ENCODE measurements at regions not wholly inside any gene's neighbourhood (a gene's known extent, or its start where the extent isn't known, plus 50 kb on each side); places are given as distances from the start of the nearest gene placed in this dataset.

DNA sequence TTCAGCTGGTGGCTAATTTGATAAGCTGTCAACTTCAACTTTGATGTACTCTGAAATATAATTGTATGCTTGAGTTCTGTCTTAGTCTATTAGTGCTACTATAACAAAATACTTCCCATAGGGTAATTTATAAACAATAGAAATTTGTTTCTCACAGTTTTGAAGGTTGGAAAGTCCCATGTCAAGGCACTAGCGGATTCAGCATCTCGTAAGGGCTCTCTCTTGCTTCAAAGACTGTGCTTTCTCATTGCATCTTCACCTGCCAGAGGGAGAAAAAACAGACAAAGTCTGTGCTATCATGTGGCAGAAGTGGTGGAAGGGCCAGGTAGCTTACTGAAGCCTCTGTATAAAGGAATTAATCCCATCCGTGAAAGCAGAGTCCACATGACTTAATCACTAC is 409.2 kb downstream of the CDH7 start:
- TF ChIP-seq TCF12 (IDR thresholded peaks at IDR 0.05; ENCODE audit: low read depth, low read length) = no peak
- TF ChIP-seq, protein P1, sequence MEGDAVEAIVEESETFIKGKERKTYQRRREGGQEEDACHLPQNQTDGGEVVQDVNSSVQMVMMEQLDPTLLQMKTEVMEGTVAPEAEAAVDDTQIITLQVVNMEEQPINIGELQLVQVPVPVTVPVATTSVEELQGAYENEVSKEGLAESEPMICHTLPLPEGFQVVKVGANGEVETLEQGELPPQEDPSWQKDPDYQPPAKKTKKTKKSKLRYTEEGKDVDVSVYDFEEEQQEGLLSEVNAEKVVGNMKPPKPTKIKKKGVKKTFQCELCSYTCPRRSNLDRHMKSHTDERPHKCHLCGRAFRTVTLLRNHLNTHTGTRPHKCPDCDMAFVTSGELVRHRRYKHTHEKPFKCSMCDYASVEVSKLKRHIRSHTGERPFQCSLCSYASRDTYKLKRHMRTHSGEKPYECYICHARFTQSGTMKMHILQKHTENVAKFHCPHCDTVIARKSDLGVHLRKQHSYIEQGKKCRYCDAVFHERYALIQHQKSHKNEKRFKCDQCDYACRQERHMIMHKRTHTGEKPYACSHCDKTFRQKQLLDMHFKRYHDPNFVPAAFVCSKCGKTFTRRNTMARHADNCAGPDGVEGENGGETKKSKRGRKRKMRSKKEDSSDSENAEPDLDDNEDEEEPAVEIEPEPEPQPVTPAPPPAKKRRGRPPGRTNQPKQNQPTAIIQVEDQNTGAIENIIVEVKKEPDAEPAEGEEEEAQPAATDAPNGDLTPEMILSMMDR (IDR thresholded peaks at IDR 0.05; ENCODE audit: control extremely low read depth in 1 of 3, insufficient read depth in 1 of 3, low read depth in 1 of 3, low read length in 3 of 3) = no peak
- no peak for TF ChIP-seq RFX5 (IDR thresholded peaks at IDR 0.05; ENCODE audit: borderline replicate concordance, low read depth, low read length)
- no peak for TF ChIP-seq KDM1A (IDR thresholded peaks at IDR 0.05; ENCODE audit: borderline replicate concordance, low read length)
- TF ChIP-seq ZNF274 (IDR thresholded peaks at IDR 0.05; ENCODE audit: borderline replicate concordance, extremely low read depth, low read length) = no peak
